ENCODE measurements at regions not wholly inside any gene's neighbourhood (a gene's known extent, or its start where the extent isn't known, plus 50 kb on each side); places are given as distances from the start of the nearest gene placed in this dataset.

DNA sequence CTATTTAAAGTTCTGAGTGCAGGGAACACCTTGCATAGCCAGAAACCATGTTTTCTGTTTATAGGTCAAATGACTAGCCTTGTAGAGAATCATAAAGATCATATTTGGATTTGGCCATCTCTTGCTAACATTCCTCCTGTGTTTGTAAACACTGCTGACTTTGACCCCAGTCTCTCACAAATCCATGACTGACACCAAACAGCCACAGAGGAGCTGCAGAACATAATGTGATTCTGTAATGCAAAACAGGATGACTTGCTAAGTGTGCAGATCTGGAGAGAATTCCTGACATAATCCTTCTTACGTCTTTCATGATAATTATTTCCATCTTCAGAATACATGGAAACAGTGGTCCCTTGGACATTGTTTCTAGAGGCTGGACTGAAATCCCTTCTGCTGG, 211.8 kb downstream of the BMP4 start:
- 61 to 71% methylated on average over 1 of the region's 1 CpG for WGBS, 2 donors
- Histone ChIP-seq H3K4me3 (no peak overlapping the region), H3K36me3 (no peaks in the 10 kb centered on the region)

DNA sequence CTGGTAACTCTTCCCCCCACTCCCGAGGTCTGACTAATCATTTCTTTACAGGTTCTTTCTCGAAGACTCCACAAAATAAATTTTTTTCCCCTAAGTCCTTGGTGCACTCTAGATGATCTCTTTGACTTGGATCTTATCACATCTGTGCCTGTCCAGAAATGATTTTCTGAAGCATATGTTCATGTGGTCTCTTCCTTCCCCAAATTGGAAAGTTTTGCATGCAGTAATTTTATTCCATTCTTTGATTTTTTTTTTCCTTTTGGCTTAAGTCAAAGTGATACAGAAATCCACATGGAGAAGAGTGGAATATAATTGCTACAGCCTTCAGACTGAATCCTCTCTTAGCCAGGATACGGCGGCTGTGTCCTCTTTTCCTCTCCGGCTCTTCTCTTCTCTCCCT, 213.3 kb downstream of the BMP4 start:
- Histone ChIP-seq H3K27me3 (no peaks in the 10 kb centered on the region), H3K27ac (no peak overlapping the region), H3K36me3 (no peaks in the 10 kb centered on the region), H3K4me3 (no peak overlapping the region), H3K4me1 (no peaks in the 10 kb centered on the region), H3K9me3 (no peaks in the 10 kb centered on the region)
- WGBS, 2 donors = 75 to 79% methylated on average over 5 of the region's 5 CpGs
- DNase-seq (ENCODE audit: low spot score in 2 of 2) = no peak
- no peak for TF ChIP-seq POLR2A (IDR thresholded peaks at IDR 0.05)
- TF ChIP-seq, protein P1, sequence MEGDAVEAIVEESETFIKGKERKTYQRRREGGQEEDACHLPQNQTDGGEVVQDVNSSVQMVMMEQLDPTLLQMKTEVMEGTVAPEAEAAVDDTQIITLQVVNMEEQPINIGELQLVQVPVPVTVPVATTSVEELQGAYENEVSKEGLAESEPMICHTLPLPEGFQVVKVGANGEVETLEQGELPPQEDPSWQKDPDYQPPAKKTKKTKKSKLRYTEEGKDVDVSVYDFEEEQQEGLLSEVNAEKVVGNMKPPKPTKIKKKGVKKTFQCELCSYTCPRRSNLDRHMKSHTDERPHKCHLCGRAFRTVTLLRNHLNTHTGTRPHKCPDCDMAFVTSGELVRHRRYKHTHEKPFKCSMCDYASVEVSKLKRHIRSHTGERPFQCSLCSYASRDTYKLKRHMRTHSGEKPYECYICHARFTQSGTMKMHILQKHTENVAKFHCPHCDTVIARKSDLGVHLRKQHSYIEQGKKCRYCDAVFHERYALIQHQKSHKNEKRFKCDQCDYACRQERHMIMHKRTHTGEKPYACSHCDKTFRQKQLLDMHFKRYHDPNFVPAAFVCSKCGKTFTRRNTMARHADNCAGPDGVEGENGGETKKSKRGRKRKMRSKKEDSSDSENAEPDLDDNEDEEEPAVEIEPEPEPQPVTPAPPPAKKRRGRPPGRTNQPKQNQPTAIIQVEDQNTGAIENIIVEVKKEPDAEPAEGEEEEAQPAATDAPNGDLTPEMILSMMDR (IDR thresholded peaks at IDR 0.05) = no peak
- no peak for TF ChIP-seq EP300 (IDR thresholded peaks at IDR 0.05)

More for the DNA sequence above, 211.8 kb downstream of the BMP4 start:
- Histone ChIP-seq H3K27me3 (no peaks in the 10 kb centered on the region), H3K4me1 (no peaks in the 10 kb centered on the region), H3K27ac (no peak overlapping the region), H3K9me3 (no peaks in the 10 kb centered on the region)
- DNase-seq (ENCODE audit: low spot score in 2 of 2) = no peak
- TF ChIP-seq POLR2A (IDR thresholded peaks at IDR 0.05) = no peak
- TF ChIP-seq, protein P1 (IDR thresholded peaks at IDR 0.05) = no peak
- no peak for TF ChIP-seq EP300 (IDR thresholded peaks at IDR 0.05)

DNA sequence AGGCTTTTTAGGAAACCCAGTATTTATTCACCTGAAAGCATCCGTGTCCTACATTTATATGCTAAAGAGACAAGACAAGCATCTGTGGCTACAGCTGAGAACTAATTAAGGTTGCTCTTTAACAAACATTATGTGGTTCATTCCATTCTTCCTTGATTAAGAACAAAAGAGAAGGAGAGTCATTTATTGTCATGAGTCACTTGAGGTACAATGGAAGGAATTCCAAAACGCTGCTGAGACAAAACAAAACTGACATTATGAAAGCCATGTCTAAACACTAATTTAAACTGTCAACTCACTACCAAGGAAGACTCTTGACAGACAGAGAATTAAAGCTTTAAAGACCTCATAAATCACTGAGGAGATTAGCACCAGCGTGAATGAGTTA, 214.4 kb downstream of the BMP4 start:
- 31 to 32% methylated on average over 3 of the region's 3 CpGs for WGBS, 2 donors
- Histone ChIP-seq H3K9me3 (no peaks in the 10 kb centered on the region), H3K27ac (no peak overlapping the region), H3K4me1 (no peaks in the 10 kb centered on the region), H3K36me3 (no peaks in the 10 kb centered on the region), H3K27me3 (no peaks in the 10 kb centered on the region), H3K4me3 (no peak overlapping the region)
- TF ChIP-seq POLR2A (IDR thresholded peaks at IDR 0.05) (no peak), EP300 (IDR thresholded peaks at IDR 0.05) (no peak)
- no peak for DNase-seq (ENCODE audit: low spot score in 2 of 2)

DNA sequence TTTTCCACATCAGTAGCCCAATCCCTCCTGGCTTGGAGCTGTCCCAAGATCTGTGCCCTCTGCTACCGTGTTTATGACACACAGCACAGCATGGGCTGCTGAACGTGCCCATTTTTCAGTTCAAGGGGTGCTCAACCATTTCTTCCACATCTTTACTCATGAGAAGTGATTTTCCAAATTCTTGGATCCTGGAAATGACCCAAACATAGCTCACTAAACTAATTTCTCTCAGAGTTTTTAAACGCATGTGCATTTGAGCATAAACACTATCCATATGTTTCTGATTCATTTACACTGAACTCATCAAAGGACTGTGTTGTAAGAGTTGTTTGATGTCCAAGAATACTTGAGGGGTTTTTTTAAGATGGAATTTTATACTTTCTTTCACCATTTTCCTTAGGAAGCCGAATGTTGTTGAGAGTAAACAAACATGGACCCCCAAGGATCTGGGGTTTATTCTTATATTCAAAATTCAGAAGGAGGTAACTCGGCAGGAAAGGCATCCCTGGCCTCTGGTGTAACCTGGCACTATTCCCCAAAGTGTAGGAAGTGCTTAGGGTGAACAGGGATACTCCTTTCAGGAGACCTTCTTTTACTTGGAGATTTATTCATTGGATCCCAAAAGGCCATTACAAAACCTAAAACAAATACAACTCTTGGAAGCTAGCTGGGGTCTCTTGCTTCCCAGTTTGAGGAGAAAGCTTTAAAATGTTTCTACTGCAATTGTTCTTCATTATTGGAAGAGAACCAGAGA, 215.0 kb downstream of the BMP4 start:
- TF ChIP-seq POLR2A (IDR thresholded peaks at IDR 0.05) (no peak), EP300 (IDR thresholded peaks at IDR 0.05) (no peak)
- TF ChIP-seq, protein P1 (IDR thresholded peaks at IDR 0.05) = no peak
- WGBS, 2 donors = 55 to 56% methylated on average over 5 of the region's 5 CpGs
- no peaks in the 10 kb centered on the region for H3K9me3 ChIP-seq
- H3K27ac ChIP-seq = no peak overlapping the region
- H3K4me1 ChIP-seq = no peaks in the 10 kb centered on the region
- H3K27me3 ChIP-seq = no peaks in the 10 kb centered on the region
- H3K4me3 ChIP-seq = no peak overlapping the region
- no peaks in the 10 kb centered on the region for H3K36me3 ChIP-seq
- DNase-seq (ENCODE audit: low spot score in 2 of 2) = no peak

DNA sequence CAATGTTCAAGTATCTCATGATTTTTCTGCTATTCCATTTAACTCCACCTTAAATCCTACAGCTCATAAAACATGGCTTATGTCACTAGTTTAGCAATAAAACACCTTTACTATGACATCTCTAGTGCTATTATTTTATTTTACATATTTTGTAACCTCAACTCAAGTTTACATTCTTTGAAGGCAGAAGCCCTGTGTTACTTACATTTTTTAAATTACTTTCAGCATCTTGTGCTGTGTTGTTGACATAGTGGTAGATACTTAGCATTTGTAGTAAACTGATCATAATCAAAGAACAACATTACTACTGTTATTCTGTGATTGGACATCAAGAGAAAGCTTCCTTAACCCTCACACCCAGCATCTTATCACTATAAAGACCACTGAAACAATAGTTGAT, 216.1 kb downstream of the BMP4 start:
- H3K36me3 ChIP-seq = no peaks in the 10 kb centered on the region
- H3K4me3 ChIP-seq = no peak overlapping the region
- no peak for TF ChIP-seq EP300 (IDR thresholded peaks at IDR 0.05)
- TF ChIP-seq POLR2A (IDR thresholded peaks at IDR 0.05) = no peak
- TF ChIP-seq, protein P1 (IDR thresholded peaks at IDR 0.05) = no peak
- H3K27ac ChIP-seq = no peak overlapping the region
- no peak for DNase-seq (ENCODE audit: low spot score in 2 of 2)
- no peaks in the 10 kb centered on the region for H3K4me1 ChIP-seq
- H3K9me3 ChIP-seq = no peaks in the 10 kb centered on the region
- H3K27me3 ChIP-seq = no peaks in the 10 kb centered on the region
